Spleen (tissue), 11 donors: ENCODE measurements at regions not wholly inside any gene's neighbourhood (a gene's known extent, or its start where the extent isn't known, plus 50 kb on each side); places are given as distances from the start of the nearest gene placed in this dataset.

Experiments used
- DNase-seq: peaks from one replicate; pipeline ENCODE4 v3.0.0-alpha.2; 2020
- H3K27ac ChIP-seq, 8 donors: fragments of 200-600 bp; sonication (generic) in 7 of 8; 1 replicate in 4 of 8; 2 replicates in 4 of 8; pipeline versions ENCODE4 v1.5.0 to v1.8.0; 2016 to 2021; ENCODE audit warnings: inconsistent platforms in 4 of 8, mild to moderate bottlenecking in 4 of 8, moderate library complexity in 1 of 8
- H3K27me3 ChIP-seq, 7 donors: fragments of 200-600 bp; sonication (generic) in 6 of 7; replicated peaks in 1 of 7; 1 replicate in 4 of 7; 2 replicates in 3 of 7; pipeline versions ENCODE4 v1.5.0 to v1.8.0; 2016 to 2021; ENCODE audit warnings: inconsistent platforms in 3 of 7, mild to moderate bottlenecking in 1 of 7
- H3K36me3 ChIP-seq, 6 donors: fragments of 200-600 bp; sonication (generic) in 5 of 6; 1 replicate in 4 of 6; 2 replicates in 2 of 6; pipeline versions ENCODE4 v1.5.0 to v1.8.0; 2016 to 2021; ENCODE audit warnings: inconsistent platforms in 2 of 6
- H3K4me1 ChIP-seq, 6 donors: fragments of 200-600 bp; sonication (generic) in 5 of 6; 1 replicate in 3 of 6; 2 replicates in 3 of 6; pipeline versions ENCODE4 v1.5.0 to v1.8.0; 2016 to 2021; ENCODE audit warnings: inconsistent platforms in 3 of 6
- H3K4me3 ChIP-seq, 8 donors: fragments of 200-600 bp; sonication (generic) in 7 of 8; 1 replicate in 4 of 8; 2 replicates in 4 of 8; pipeline versions ENCODE4 v1.5.0 to v1.8.0; 2016 to 2021; ENCODE audit warnings: inconsistent platforms in 4 of 8, mild to moderate bottlenecking in 4 of 8, moderate library complexity in 2 of 8
- H3K9me3 ChIP-seq, 8 donors: fragments of 200-600 bp; sonication (generic) in 7 of 8; 1 replicate in 4 of 8; 2 replicates in 4 of 8; pipeline versions ENCODE4 v1.5.0 to v1.8.0; 2016 to 2021; ENCODE audit warnings: inconsistent platforms in 4 of 8
- CTCF ChIP-seq, 11 experiments: fragments of 200-600 bp in 7 of 11; fragments of 450-650 bp in 4 of 11; sonication (generic) in 4 of 11; IDR thresholded peaks in 8 of 11; conservative IDR thresholded peaks in 3 of 11; 1 replicate in 7 of 11; 2 replicates in 4 of 11; pipeline versions ENCODE4 v1.4.0 to v1.8.0; 2016 to 2021; ENCODE audit warnings: antibody characterized with exemption in 11 of 11, inconsistent platforms in 4 of 11, mild to moderate bottlenecking in 1 of 11
- POLR2A ChIP-seq, 3 donors: fragments of 450-650 bp; IDR thresholded peaks; one replicate each; pipeline ENCODE4 v1.5.1; 2017; ENCODE audit warnings: antibody characterized with exemption in 3 of 3, mild to moderate bottlenecking in 1 of 3
- POLR2AphosphoS5 ChIP-seq, 3 donors: sonication (generic); formaldehyde crosslinking; IDR thresholded peaks; one replicate each; pipeline ENCODE4 v1.5.1; 2017; ENCODE audit warnings: antibody characterized with exemption in 3 of 3
- WGBS, 5 donors: extraction: QIAGEN DNeasy Blood & Tissue Kit in 3 of 5; methylation state at CpG; one replicate each; pipeline versions ENCODE4 v1.1.5 to v1.1.7; 2013 to 2018; 5-methylcytosine and 5-hydroxymethylcytosine counted together
- intact Hi-C: fragments of 100-400 bp; cut with DNase I; formaldehyde crosslinking; loops from one replicate; pipeline ENCODE4 v1.15.0; 2023; ENCODE audit warnings: low total_unique reads
- donor health status: healthy with polysubstance abuse.
- donor health status: DM: no; HTN: no; CAD: no; lungs with moderate emphysema.
- donor health status: DM: no; HTN: no; CAD: no.
- donor health status: Bipolar disorder and iron deficiency.
- donor health status: healthy.
- donor health status: DM: no; HTN: no; CAD: no.
- donor health status: DM: yes; HTN: yes; CAD: no.

DNA sequence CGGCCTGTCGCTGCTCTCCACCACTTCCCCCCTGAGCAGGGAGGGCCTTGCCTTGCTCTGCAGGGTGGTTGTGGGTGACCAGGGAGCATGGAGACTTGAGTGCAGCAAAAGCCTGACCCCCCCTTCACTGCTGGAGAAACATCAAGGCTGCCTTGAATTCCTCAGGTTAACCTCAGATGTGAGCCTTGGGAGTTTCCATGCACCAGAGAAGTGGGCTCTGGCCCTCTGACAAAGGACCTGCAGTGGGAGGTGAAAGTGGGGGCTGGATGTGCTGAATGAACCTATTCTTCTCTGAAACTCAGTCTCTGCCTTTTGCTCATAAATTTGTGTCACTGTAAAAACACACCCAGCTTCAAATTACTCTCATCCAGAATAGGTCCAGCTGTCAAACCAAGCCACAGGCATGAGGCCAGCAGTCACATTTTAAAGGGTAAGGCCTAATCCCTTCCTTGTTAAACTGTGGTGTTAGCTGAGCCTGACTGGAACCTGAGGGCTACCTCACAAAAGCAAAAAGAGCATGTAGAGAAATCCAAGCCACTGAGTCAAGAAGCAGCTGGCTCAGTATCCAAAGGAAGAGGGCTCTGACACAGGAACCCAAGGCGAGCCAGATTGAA is 356.8 kb downstream of the CCSER2 start:
- H3K9me3 ChIP-seq: no peaks in the 10 kb centered on the region
- WGBS, 5 donors: 69 to 89% (median 84%) methylated on average over 3 of the region's 3 CpGs
- no peaks in the 10 kb centered on the region for H3K36me3 ChIP-seq
- TF ChIP-seq POLR2A (IDR thresholded peaks at IDR 0.05) (no peak), CTCF (IDR thresholded peaks at IDR 0.05 in 8 of 11, conservative IDR thresholded peaks at IDR 0.05 in 3 of 11) (no peak), POLR2AphosphoS5 (IDR thresholded peaks at IDR 0.05) (no peak)
- H3K27me3 ChIP-seq: peaks cover 0 to 3% (median 0%) of the 10 kb centered on the region in 7 donors
- H3K27ac ChIP-seq: no peak overlapping the region
- DNase-seq: no peak
- H3K4me1 ChIP-seq: no peaks in the 10 kb centered on the region
- intact Hi-C loops: no loop called here
- no peak overlapping the region for H3K4me3 ChIP-seq

GRCh38 chr10:84693006-84693405 is 364.6 kb downstream of the CCSER2 start:
- H3K27me3 ChIP-seq: peaks cover 0 to 3% (median 0%) of the 10 kb centered on the region in 7 donors
- no peak for TF ChIP-seq POLR2AphosphoS5 (IDR thresholded peaks at IDR 0.05)
- H3K4me1 ChIP-seq: no peaks in the 10 kb centered on the region
- DNase-seq: no peak
- H3K9me3 ChIP-seq: peaks cover 0 to 24% (median 18%) of the 10 kb centered on the region in 8 donors
- no peaks in the 10 kb centered on the region for H3K36me3 ChIP-seq
- H3K27ac ChIP-seq: no peak overlapping the region
- intact Hi-C loops: no loop called here
- H3K4me3 ChIP-seq: no peak overlapping the region

DNA sequence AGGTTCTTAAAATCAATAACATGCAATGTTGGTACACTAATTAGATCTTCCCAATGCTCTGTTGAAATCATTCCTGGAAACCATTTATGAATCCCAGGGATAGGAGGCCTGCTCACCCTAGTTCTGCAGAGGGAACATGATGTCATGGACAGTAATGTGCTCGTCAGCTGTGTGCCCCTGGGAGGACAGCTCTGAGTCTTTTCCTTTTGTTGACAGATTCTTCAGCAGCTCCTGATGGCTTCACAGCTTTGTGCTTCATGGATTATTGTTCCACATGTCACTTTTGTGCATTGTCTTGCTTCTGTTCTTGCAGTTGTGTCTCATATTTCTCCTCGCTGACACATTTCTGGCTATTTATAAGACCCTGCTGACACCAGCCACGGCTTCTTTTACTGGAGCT is 367.5 kb downstream of the CCSER2 start:
- no peaks in the 10 kb centered on the region for H3K27me3 ChIP-seq
- H3K9me3 ChIP-seq: peaks cover 0 to 24% (median 18%) of the 10 kb centered on the region in 8 donors
- H3K36me3 ChIP-seq: no peaks in the 10 kb centered on the region
- H3K4me1 ChIP-seq: no peaks in the 10 kb centered on the region
- intact Hi-C loops: no loop called here
- 48 to 74% (median 70%) methylated on average over 3 of the region's 3 CpGs for WGBS, 5 donors
- no peak overlapping the region for H3K4me3 ChIP-seq
- TF ChIP-seq CTCF (IDR thresholded peaks at IDR 0.05 in 8 of 11, conservative IDR thresholded peaks at IDR 0.05 in 3 of 11) (no peak), POLR2A (IDR thresholded peaks at IDR 0.05) (no peak), POLR2AphosphoS5 (IDR thresholded peaks at IDR 0.05) (no peak)
- no peak overlapping the region for H3K27ac ChIP-seq
- no peak for DNase-seq

DNA sequence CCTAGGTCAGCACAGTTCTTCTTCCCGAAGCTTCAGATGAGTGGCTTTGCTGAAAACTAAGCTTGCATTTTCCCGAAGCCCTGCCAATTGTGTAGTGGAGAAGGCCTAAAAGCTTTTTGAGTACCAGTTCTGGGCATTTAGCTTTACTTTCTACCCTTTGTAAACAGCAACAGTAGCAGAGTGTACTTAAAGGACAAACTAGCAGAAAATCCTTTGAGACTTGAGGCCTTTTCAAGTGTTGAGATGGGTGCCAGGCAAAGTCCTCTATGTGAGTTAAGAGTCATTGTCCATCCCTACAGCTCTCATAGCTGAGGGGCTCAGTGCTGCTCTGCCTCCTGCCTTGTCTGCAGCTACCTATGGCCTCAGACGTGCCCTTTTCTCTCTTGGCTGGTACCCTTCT is 368.2 kb downstream of the CCSER2 start:
- no peak for DNase-seq
- no peak for TF ChIP-seq POLR2AphosphoS5 (IDR thresholded peaks at IDR 0.05)
- Histone ChIP-seq H3K9me3 (peaks cover 0 to 24% (median 18%) of the 10 kb centered on the region in 8 donors), H3K36me3 (no peaks in the 10 kb centered on the region), H3K4me1 (no peaks in the 10 kb centered on the region), H3K27ac (no peak overlapping the region), H3K27me3 (no peaks in the 10 kb centered on the region), H3K4me3 (no peak overlapping the region)
- intact Hi-C loops: no loop called here
- WGBS, 5 donors: 84 to 91% (median 87%) methylated on average over 3 of the region's 3 CpGs

DNA sequence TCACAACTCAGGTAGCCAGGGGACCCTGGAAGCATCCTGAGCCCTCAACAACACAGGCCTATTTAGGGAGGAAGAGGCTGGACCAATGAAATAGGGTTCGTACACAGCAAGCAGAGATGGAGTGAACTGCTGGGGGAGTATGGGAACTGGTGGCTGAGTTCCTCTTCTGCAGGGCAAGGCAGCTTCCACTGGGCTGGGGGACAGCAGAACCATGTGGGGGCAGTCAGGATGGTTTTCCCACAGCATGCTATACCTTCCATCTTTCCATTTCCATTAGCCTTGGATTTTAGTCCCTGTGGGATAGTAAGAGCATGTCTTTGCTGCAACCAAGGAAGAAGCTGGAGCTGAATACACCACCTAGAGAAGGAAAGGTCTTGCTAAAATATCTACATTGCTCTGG is 370.6 kb downstream of the CCSER2 start:
- H3K4me3 ChIP-seq: no peak overlapping the region
- TF ChIP-seq POLR2AphosphoS5 (IDR thresholded peaks at IDR 0.05) (no peak), CTCF (IDR thresholded peaks at IDR 0.05 in 8 of 11, conservative IDR thresholded peaks at IDR 0.05 in 3 of 11) (no peak), POLR2A (IDR thresholded peaks at IDR 0.05) (no peak)
- no peak for DNase-seq
- H3K27ac ChIP-seq: no peak overlapping the region
- peaks cover 0 to 6% (median under 1%) of the 10 kb centered on the region in 8 donors for H3K9me3 ChIP-seq
- 50 to 69% (median 63%) methylated on average over 1 of the region's 1 CpG for WGBS, 5 donors
- no peaks in the 10 kb centered on the region for H3K4me1 ChIP-seq
- intact Hi-C loops: no loop called here
- no peaks in the 10 kb centered on the region for H3K36me3 ChIP-seq
- no peaks in the 10 kb centered on the region for H3K27me3 ChIP-seq
